ENCODE measurements at regions not wholly inside any gene's neighbourhood (a gene's known extent, or its start where the extent isn't known, plus 50 kb on each side); places are given as distances from the start of the nearest gene placed in this dataset.

GRCh38 chr6:170160628-170161611, 130.0 kb downstream of the DLL1 start:
- DNase-seq (ENCODE audit: low spot score) = no peak

DNA sequence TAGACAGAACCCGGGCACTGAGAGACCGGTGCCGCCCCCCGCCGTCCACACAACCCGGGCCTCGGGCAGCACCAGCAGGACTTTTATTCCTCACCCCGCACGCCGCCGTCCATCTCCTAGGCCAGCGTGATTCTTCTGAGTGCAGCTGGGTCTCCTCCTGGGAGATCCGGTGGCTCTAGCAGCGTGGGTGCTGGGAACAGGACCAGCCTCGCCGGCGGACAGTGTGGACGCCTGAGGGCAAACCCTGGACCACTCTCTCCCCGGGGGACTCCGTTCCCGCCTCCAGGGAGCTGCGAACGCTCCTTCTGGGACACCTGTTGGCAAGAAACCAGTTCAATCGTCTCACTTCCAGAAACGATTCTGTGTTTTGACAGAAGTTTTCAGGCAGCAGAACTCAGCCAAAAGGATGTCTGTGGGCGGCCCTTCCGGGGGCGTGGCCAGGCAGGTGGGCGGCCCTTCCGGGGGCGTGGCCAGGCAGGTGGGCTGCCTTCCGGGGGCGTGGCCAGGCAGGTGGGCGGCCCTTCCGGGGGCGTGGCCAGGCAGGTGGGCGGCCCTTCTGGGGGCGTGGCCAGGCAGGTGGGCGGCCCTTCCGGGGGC, 130.7 kb downstream of the DLL1 start:
- DNase-seq (ENCODE audit: low spot score) = no peak

GRCh38 chr6:170159022-170159965, 131.6 kb downstream of the DLL1 start:
- no peak for DNase-seq (ENCODE audit: low spot score)

- no peak for DNase-seq (ENCODE audit: low spot score)
These were observed 132.4 kb downstream of the DLL1 start for GRCh38 chr6:170158296-170159021.

GRCh38 chr6:170157567-170158218, 133.2 kb downstream of the DLL1 start:
- DNase-seq (ENCODE audit: low spot score) = no peak

DNA sequence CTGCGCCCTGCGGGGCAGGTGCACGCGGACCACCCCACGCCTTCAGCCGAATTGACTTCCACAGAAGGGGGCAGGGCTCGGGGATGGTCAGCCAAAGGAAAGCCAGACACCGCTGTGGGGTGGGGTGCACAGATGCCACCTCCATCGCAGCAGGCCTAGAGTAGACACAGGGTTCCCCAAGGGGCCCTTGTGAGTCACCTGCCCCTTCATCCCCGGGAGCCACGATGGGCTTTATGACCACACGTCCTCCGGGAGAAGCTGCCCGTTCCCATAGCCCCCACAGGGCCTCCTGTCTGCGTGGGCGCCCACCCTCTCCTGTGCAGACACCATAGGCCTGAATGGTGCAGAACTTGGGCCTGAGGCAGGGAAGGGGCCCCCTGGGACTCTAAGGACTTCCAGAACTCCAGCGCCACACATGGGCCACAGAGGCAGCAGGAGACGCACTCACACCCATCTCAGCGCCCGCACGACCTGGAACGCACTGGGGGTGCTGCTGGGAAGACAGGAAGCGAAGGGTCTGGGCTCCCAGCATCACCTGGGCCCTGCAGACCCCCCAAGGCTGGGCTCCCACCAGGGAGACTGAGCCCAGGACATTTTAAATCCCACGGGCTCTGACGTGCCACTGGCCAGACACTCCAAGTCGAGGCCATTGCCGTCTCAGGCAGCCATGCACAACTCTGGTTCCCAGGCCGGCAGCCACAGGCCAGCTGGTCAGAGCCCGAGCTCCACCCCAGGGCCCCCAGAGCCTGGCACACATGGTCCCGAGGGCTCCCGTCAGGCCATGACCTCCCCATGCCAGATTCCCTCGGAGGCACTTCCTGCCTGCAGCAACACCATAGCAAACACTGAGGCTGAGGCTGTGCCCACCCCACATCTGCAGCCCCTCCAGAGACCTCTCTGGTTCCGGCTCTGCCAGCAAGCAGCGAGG, 134.2 kb downstream of the DLL1 start:
- DNase-seq (ENCODE audit: low spot score) = no peak

GRCh38 chr6:170155464-170156196, 135.2 kb downstream of the DLL1 start:
- no peak for DNase-seq (ENCODE audit: low spot score)

DNA sequence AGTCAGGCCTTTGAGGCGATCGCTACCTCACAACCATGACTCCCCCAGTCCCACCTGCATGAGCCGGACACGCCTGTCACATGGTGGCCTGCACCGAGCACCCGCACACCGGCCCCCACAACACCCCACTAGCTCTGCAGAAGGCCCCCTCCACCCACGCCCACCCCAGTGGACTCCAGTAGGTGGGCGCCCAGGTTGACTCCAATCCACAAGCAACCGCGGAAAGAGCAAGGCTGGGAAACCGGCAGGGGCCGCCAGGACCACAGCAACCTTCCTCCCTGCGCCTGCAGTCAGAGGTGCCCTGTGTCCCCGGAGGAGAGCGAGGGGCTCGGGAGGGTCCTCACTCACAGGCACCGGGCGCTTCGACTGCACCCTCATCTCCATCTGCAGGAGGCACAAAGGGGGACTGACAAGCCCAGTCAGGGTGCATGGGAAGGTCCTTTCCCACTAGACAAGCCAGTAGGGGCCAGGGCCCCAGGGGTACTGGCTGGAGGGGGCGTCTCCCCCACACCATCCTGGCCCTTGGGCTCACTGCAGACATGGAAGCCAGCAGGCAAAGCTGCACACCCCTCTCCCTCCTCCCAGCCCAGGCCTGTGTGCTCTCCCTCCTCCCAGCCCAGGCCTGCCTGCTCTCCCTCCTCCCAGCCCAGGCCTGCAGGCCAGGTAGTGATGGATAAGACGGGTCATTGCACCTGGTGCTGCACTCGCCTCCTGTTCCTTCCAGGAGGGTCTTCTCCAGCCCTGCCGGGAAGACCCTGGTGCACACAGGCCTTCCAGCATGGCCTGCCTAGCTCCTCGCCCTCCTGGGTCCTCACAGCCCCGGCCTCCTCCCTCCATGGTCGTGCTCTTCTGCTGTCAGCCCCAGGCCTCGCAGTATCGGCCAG, 137.2 kb downstream of the DLL1 start:
- no peak for DNase-seq (ENCODE audit: low spot score)

DNA sequence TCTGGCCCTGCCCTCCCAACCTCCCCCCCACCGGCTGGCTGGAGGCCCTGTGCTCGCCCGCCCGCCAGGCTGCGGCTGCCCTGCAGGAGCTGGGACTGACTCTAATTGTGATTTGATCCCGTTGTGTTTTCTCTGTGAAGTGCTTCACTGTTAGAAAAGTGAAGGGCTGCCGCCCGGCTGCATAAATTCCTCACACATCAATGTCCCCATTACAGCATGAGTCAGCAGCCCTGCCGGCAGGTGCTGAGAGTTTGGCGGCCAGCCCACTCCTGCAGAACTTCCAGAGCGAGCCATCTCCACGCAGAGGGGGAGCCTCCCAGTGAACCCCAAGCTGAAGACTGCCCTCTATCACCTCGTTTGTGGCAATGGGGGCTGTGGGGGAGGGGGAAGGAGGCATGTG, 137.9 kb downstream of the DLL1 start:
- DNase-seq (ENCODE audit: low spot score) = no peak

DNA sequence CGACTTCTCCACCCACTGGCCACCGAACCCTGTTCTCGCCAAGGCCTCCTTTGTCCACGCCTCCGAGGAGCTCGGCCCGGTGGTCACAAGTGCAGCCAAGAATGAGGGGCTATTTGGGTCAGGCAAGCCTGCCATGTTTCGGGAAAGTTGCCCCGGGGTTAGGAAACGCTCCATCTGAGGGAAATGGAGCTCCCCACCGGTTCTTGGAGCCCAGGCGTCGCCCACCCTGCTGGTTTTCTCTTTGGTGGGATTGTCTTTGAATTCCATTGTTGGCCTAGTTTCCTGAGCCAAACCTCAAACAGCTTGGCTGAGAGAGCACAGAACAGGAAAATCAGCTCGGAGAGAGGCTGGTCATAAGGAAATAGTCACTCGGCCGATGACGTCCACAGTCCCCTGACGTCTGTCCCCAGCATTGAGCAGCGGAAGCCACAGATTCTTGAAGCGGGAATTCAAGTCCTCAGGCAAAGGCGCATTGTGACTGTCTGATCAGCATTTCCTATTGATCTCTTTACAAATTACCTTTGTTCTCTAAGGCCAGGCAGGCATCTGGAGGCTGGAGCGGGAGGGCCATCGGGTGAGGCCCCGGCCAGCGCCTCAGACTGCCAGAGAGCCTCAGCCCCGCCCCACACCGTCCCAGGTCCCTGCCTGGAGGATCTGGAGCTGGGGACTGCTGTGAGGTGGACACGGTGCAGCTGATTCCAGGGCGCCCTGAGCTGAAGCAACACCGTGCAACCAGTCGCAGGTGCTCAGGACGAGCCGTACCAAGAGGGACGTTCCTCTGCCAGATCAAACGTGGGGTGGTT, 138.6 kb downstream of the DLL1 start:
- DNase-seq (ENCODE audit: low spot score) = no peak

DNA sequence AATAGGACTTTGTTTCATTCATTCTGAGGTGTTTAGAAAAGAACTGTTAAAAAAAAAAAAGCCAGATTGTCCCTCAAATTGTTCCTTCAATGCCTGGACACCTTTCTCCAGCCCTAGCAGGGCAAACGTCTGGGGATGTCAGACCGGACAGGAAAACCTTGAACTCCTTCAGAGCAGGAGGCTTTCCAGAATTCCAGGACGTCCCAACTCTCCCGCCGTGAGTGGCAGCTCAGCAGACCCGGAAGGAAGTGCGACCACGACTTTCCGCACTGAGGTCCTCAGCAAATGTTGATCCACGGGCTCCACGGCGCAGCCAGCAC, 139.1 kb downstream of the DLL1 start:
- DNase-seq (ENCODE audit: low spot score) = no peak

GRCh38 chr6:170151321-170151771, 139.5 kb downstream of the DLL1 start:
- DNase-seq (ENCODE audit: low spot score) = no peak

DNA sequence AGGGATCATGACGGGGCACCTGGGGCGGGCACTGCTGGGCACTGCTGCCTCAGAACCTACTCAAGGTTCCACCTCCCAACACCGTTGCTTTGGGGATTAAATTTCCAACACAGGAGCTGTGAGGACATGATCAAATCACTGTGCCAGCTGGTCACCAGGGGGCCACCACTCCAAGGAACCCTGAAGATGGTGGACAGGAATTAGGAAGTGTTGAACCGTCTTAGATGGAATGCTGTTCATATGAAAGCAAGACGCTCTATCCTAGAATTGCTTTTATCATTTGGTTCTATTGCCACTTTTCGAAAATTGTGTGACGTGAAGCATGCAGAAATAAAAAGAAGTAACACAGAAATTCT, 140.3 kb downstream of the DLL1 start:
- DNase-seq (ENCODE audit: low spot score) = no peak

- DNase-seq (ENCODE audit: low spot score) = no peak
These were observed 140.9 kb downstream of the DLL1 start for GRCh38 chr6:170149681-170150589.

DNA sequence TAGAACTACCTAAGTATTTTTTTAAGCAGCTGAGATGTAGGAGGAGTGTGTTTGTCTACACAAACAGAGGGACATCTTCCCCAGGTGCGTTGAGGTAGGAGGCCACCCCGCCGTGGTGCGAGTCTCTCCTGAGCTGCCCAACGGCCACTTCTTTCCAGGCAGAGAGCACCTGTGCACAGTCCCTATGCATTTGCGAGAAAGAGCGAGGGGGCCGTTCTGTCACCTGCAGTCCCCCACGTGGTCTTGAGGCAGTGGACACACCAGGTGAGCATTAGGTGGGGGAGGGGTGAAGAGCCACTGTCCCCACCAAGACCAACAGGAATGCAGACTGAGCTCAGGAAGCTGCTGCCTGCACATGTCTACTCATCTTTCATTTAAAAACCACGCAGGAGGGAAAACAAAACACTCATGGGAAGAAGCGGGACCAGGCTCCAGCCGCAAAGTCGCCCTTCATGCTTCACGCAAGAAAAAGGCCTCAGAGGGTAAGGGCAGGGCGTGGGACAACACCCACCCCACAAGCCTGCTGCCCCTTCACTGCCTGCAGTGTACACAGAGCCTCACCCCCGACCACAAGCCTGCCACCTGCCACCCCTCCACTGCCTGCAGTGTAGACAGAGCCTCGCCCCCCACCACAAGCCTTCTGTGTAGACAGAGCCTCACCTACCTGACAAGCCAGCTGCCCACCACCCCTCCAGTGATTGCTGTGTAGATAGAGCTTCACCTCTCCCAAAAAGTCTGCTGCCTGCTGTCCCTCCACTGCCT, 142.0 kb downstream of the DLL1 start:
- no peak for DNase-seq (ENCODE audit: low spot score)

Measured in CD4-positive, alpha-beta T cell treated with Interleukin-15 for 4 hours (primary cell).